Smooth muscle cell (in vitro differentiated cells): ENCODE measurements at regions not wholly inside any gene's neighbourhood (a gene's known extent, or its start where the extent isn't known, plus 50 kb on each side); places are given as distances from the start of the nearest gene placed in this dataset.

Experiments
- DNase-seq: peaks from one replicate; lab custom pipeline; 2025; ENCODE audit not compliant: unreplicated experiment; lab: John Stamatoyannopoulos, UW
- H2AFZ ChIP-seq: fragments of 200-600 bp; sonication (generic); 2 replicates; pipeline ENCODE4 v1.6.0; 2016; ENCODE audit warnings: antibody characterized with exemption, low read depth, mild to moderate bottlenecking
- H3F3A ChIP-seq: fragments of 200-600 bp; sonication (generic); 2 replicates; pipeline ENCODE4 v1.6.0; 2017; ENCODE audit warnings: antibody characterized with exemption, low read depth
- H3K27ac ChIP-seq: fragments of 200-600 bp; sonication (generic); 2 replicates; pipeline ENCODE4 v1.5.1; 2016; ENCODE audit warnings: low read depth, mild to moderate bottlenecking
- H3K27me3 ChIP-seq: fragments of 200-600 bp; sonication (generic); 2 replicates; pipeline ENCODE4 v1.6.1; 2016; ENCODE audit warnings: low read depth, mild to moderate bottlenecking
- H3K36me3 ChIP-seq: fragments of 200-600 bp; sonication (generic); 2 replicates; pipeline ENCODE4 v1.5.1; 2016; ENCODE audit warnings: low read depth
- H3K4me1 ChIP-seq: fragments of 200-600 bp; sonication (generic); 2 replicates; pipeline ENCODE4 v1.5.1; 2016; ENCODE audit warnings: low read depth
- H3K4me2 ChIP-seq: fragments of 200-600 bp; sonication (generic); 2 replicates; pipeline ENCODE4 v1.6.0; 2016; ENCODE audit warnings: mild to moderate bottlenecking
- H3K4me3 ChIP-seq: fragments of 200-600 bp; sonication (generic); 2 replicates; pipeline ENCODE4 v1.5.1; 2016; ENCODE audit warnings: mild to moderate bottlenecking
- H3K79me2 ChIP-seq: fragments of 200-600 bp; sonication (generic); 2 replicates; pipeline ENCODE4 v1.6.0; 2016; ENCODE audit warnings: low read depth, mild to moderate bottlenecking
- H3K9ac ChIP-seq: fragments of 200-600 bp; sonication (generic); 2 replicates; pipeline ENCODE4 v1.6.0; 2016; ENCODE audit warnings: low read depth
- H3K9me3 ChIP-seq: fragments of 200-600 bp; sonication (generic); replicated peaks from 2 replicates; pipeline ENCODE4 v1.5.1; 2016; ENCODE audit warnings: low read depth
- H4K20me1 ChIP-seq: fragments of 200-600 bp; sonication (generic); 2 replicates; pipeline ENCODE4 v1.6.0; 2016; ENCODE audit warnings: low read depth
- CTCF ChIP-seq: fragments of 200-600 bp; sonication (generic); IDR thresholded peaks from 2 replicates; pipeline ENCODE4 v1.5.1; 2017; ENCODE audit warnings: borderline replicate concordance, mild to moderate bottlenecking, antibody characterized with exemption; ENCODE audit not compliant: insufficient read depth, poor library complexity, severe bottlenecking
- WGBS: methylation state at CpG from one replicate; pipeline ENCODE4 v1.1.7; 2016; ENCODE audit warnings: low lambda C conversion rate; 5-methylcytosine and 5-hydroxymethylcytosine counted together

GRCh38 chr10:78966844-78967488 is 101.8 kb upstream of the ZMIZ1 start:
- no peak overlapping the region for H3K9ac ChIP-seq
- H3K4me1 ChIP-seq = peaks cover 11% of the 10 kb centered on the region
- H3K4me2 ChIP-seq = no peak overlapping the region
- H3K79me2 ChIP-seq = no peaks in the 10 kb centered on the region
- no peak overlapping the region for H2AFZ ChIP-seq
- no peaks in the 10 kb centered on the region for H3K9me3 ChIP-seq
- no peak for DNase-seq
- no peaks in the 10 kb centered on the region for H3F3A ChIP-seq
- H3K4me3 ChIP-seq = no peak overlapping the region
- H3K27ac ChIP-seq = no peak overlapping the region
- no peak for TF ChIP-seq CTCF
- no peaks in the 10 kb centered on the region for H3K36me3 ChIP-seq
- WGBS = 98% methylated on average over 8 of the region's 8 CpGs
- H3K27me3 ChIP-seq = no peaks in the 10 kb centered on the region
- no peaks in the 10 kb centered on the region for H4K20me1 ChIP-seq

GRCh38 chr10:78968300-78968942 is 100.3 kb upstream of the ZMIZ1 start:
- Histone ChIP-seq H2AFZ (no peak overlapping the region), H3K4me1 (peaks cover 19% of the 10 kb centered on the region), H3K4me2 (no peak overlapping the region), H3K9me3 (no peaks in the 10 kb centered on the region), H3K79me2 (no peaks in the 10 kb centered on the region), H4K20me1 (no peaks in the 10 kb centered on the region), H3K36me3 (no peaks in the 10 kb centered on the region), H3K27ac (no peak overlapping the region), H3K27me3 (no peaks in the 10 kb centered on the region), H3F3A (no peaks in the 10 kb centered on the region), H3K9ac (no peak overlapping the region), H3K4me3 (no peak overlapping the region)
- 97% methylated on average over 9 of the region's 9 CpGs for WGBS
- no peak for DNase-seq
- no peak for TF ChIP-seq CTCF

GRCh38 chr10:78968943-78969342 is 99.8 kb upstream of the ZMIZ1 start:
- DNase-seq = no peak
- H3K36me3 ChIP-seq = no peaks in the 10 kb centered on the region
- H4K20me1 ChIP-seq = no peaks in the 10 kb centered on the region
- H3F3A ChIP-seq = no peaks in the 10 kb centered on the region
- no peaks in the 10 kb centered on the region for H3K79me2 ChIP-seq
- H3K4me1 ChIP-seq = peaks cover 20% of the 10 kb centered on the region
- H3K9ac ChIP-seq = no peak overlapping the region
- H2AFZ ChIP-seq = no peak overlapping the region
- 86% methylated on average over 3 of the region's 3 CpGs for WGBS
- TF ChIP-seq CTCF = no peak
- H3K4me2 ChIP-seq = no peak overlapping the region
- H3K27me3 ChIP-seq = no peaks in the 10 kb centered on the region
- no peak overlapping the region for H3K4me3 ChIP-seq
- H3K9me3 ChIP-seq = no peaks in the 10 kb centered on the region
- H3K27ac ChIP-seq = no peak overlapping the region

GRCh38 chr10:78969719-78970118 is 99.0 kb upstream of the ZMIZ1 start:
- Histone ChIP-seq H3K27me3 (no peaks in the 10 kb centered on the region), H3K9me3 (no peaks in the 10 kb centered on the region), H3K4me3 (no peak overlapping the region), H3F3A (no peaks in the 10 kb centered on the region), H3K4me1 (peaks cover 21% of the 10 kb centered on the region), H3K36me3 (no peaks in the 10 kb centered on the region), H3K79me2 (no peaks in the 10 kb centered on the region), H3K27ac (no peak overlapping the region), H4K20me1 (no peaks in the 10 kb centered on the region), H2AFZ (no peak overlapping the region), H3K9ac (no peak overlapping the region), H3K4me2 (no peak overlapping the region)
- no peak for TF ChIP-seq CTCF
- 97% methylated on average over 10 of the region's 10 CpGs for WGBS
- DNase-seq = no peak
